A549 (cell line): ENCODE measurements at regions not wholly inside any gene's neighbourhood (a gene's known extent, or its start where the extent isn't known, plus 50 kb on each side); places are given as distances from the start of the nearest gene placed in this dataset.

Experiments
- ATAC-seq, 2 experiments: fragments of 200-7000 bp in 1 of 2; fragments of >200 bp in 1 of 2; cut with Nextera tagmentation in 1 of 2; cut with Tn5 transposase in 1 of 2; 3 replicates each; pipeline versions ENCODE4 v1.8.0 to v1.9.1; 2018 to 2020; ENCODE audit warnings: mild to moderate bottlenecking in 1 of 2, moderate library complexity in 1 of 2
- CTCF ChIA-PET: fragments of 300-600 bp; sonication (Branson Sonifier 250); formaldehyde crosslinking; extraction: SDS; loops from one replicate; lab custom pipeline; 2021; ENCODE audit warnings: antibody characterized with exemption, inconsistent platforms; lab: Yijun Ruan, JAX
- POLR2A ChIA-PET: fragments of 350-600 bp; formaldehyde crosslinking; extraction: SDS; loops from one replicate; lab custom pipeline; 2021; ENCODE audit warnings: antibody characterized with exemption, inconsistent platforms; lab: Yijun Ruan, JAX
- DNase-seq, 2 experiments: peaks; one replicate each; pipeline versions ENCODE4 v3.0.0 to v3.0.0-alpha.2; 2011 to 2016; ENCODE audit warnings: low read depth in 1 of 2, low spot score in 1 of 2
- FAIRE-seq: peaks from 2 replicates; lab custom pipeline; 2011; peaks lifted over from hg19 to GRCh38; lab: Jason Lieb, UNC
- H3K27ac ChIP-seq, 2 experiments: fragments of >200 bp; sonication (Bioruptor Twin); formaldehyde crosslinking; 3 replicates each; pipeline ENCODE4 v1.5.1; 2016 to 2017
- H3K4me1 ChIP-seq: fragments of >200 bp; sonication (Bioruptor Twin); formaldehyde crosslinking; 3 replicates; pipeline ENCODE4 v1.6.1; 2016
- H3K4me2 ChIP-seq: fragments of >200 bp; sonication (Bioruptor Twin); formaldehyde crosslinking; 3 replicates; pipeline ENCODE4 v1.6.1; 2016
- H3K4me3 ChIP-seq: fragments of >200 bp; sonication (Bioruptor Twin); formaldehyde crosslinking; 3 replicates; pipeline ENCODE4 v1.5.1; 2016
- H3K9me3 ChIP-seq: fragments of >200 bp; sonication (Bioruptor Twin); formaldehyde crosslinking; 3 replicates; pipeline ENCODE4 v1.6.1; 2016
- BHLHE40 ChIP-seq: IDR thresholded peaks from 2 replicates; pipeline ENCODE4 v1.6.1; 2012; ENCODE audit warnings: low read depth, low read length, inconsistent platforms
- CBX8 ChIP-seq: fragments of 200-600 bp; sonication (generic); IDR thresholded peaks from 2 replicates; pipeline ENCODE4 v1.6.1; 2016
- CEBPB ChIP-seq, 2 experiments: fragments of >200 bp in 1 of 2; sonication (Bioruptor Twin) in 1 of 2; formaldehyde crosslinking in 1 of 2; IDR thresholded peaks; 2 replicates each; pipeline ENCODE4 v1.6.1; 2012 to 2016
- CHD2 ChIP-seq: fragments of 150-350 bp; IDR thresholded peaks from 2 replicates; pipeline ENCODE4 v1.6.1; 2014; ENCODE audit warnings: low read length; ENCODE audit not compliant: partially characterized antibody
- CTCF ChIP-seq: fragments of >200 bp; sonication (Bioruptor Twin); formaldehyde crosslinking; IDR thresholded peaks from 3 replicates; pipeline ENCODE4 v1.5.1; 2016
- EHF ChIP-seq: fragments of 250-450 bp; sonication (Bioruptor Pico); IDR thresholded peaks from 2 replicates; pipeline ENCODE4 v1.5.0; 2020; ENCODE audit warnings: mild to moderate bottlenecking
- ELK1 ChIP-seq: fragments of 150-350 bp; IDR thresholded peaks from 2 replicates; pipeline ENCODE4 v1.6.1; 2014; ENCODE audit warnings: low read depth, mild to moderate bottlenecking, low read length
- HDAC2 ChIP-seq: fragments of 200-600 bp; sonication (generic); IDR thresholded peaks from 2 replicates; pipeline ENCODE4 v1.6.1; 2016
- HES2 ChIP-seq: fragments of >200 bp; sonication (Bioruptor Twin); formaldehyde crosslinking; IDR thresholded peaks from 2 replicates; pipeline ENCODE4 v1.6.1; 2016
- HEYL ChIP-seq: fragments of 250-450 bp; sonication (Bioruptor Pico); IDR thresholded peaks from 2 replicates; pipeline ENCODE4 v1.8.0; 2021; ENCODE audit warnings: mild to moderate bottlenecking, moderate library complexity
- HOXB5 ChIP-seq: fragments of 250-450 bp; sonication (Bioruptor Pico); IDR thresholded peaks from 2 replicates; pipeline ENCODE4 v1.5.0; 2020; ENCODE audit warnings: mild to moderate bottlenecking, moderate library complexity
- KDM5A ChIP-seq: fragments of 200-600 bp; sonication (generic); IDR thresholded peaks from 2 replicates; pipeline ENCODE4 v1.6.1; 2016; ENCODE audit warnings: antibody characterized with exemption, mild to moderate bottlenecking
- PBX3 ChIP-seq: IDR thresholded peaks from 2 replicates; pipeline ENCODE4 v1.6.1; 2012
- RARB ChIP-seq: fragments of 250-450 bp; sonication (Bioruptor Pico); IDR thresholded peaks from 2 replicates; pipeline ENCODE4 v1.8.0; 2021; ENCODE audit warnings: mild to moderate bottlenecking, moderate library complexity
- REST ChIP-seq: fragments of 200-600 bp; sonication (generic); IDR thresholded peaks from 2 replicates; pipeline ENCODE4 v1.6.1; 2016; ENCODE audit warnings: antibody characterized with exemption, mild to moderate bottlenecking, moderate library complexity
- SMC3 ChIP-seq: fragments of >200 bp; sonication (Bioruptor Twin); formaldehyde crosslinking; IDR thresholded peaks from 3 replicates; pipeline ENCODE4 v1.6.1; 2018; ENCODE audit warnings: inconsistent platforms
- USF2 ChIP-seq: fragments of 450-650 bp; IDR thresholded peaks from 2 replicates; pipeline ENCODE4 v1.6.1; 2014; ENCODE audit warnings: antibody characterized with exemption
- ZC3H11A ChIP-seq: fragments of 450-650 bp; IDR thresholded peaks from 2 replicates; pipeline ENCODE4 v1.6.1; 2014; ENCODE audit warnings: antibody characterized with exemption, mild to moderate bottlenecking
- ZNF302 ChIP-seq: fragments of 250-450 bp; sonication (Bioruptor Pico); IDR thresholded peaks from 2 replicates; pipeline ENCODE4 v1.9.0; 2021; ENCODE audit warnings: inconsistent platforms, mild to moderate bottlenecking, moderate library complexity
- WGBS: methylation state at CpG from one replicate; pipeline ENCODE4 v1.1.6; 2017; ENCODE audit errors: missing lambda C conversion rate; 5-methylcytosine and 5-hydroxymethylcytosine counted together

- FAIRE-seq (no peak), ATAC-seq (no peak)
- Histone ChIP-seq H3K9me3 (no peaks in the 10 kb centered on the region), H3K4me2 (no peak overlapping the region), H3K4me3 (no peak overlapping the region), H3K4me1 (no peaks in the 10 kb centered on the region)
- TF ChIP-seq ZNF302 (no peak), REST (no peak), USF2 (no peak), EHF (no peak), HEYL (CRISPR knock-in tag) (no peak)
- TF ChIP-seq, all 56 proteins: peak for 0
- H3K27ac ChIP-seq: no peak overlapping the region
- no peak for DNase-seq
- ChIA-PET POLR2A (no interaction called here), CTCF (no interaction called here)
- 34% methylated on average over 2 of the region's 2 CpGs for WGBS
These were observed 201.2 kb upstream of the NPY start for GRCh38 chr7:24082826-24083225.

GRCh38 chr7:24102988-24103387, 181.0 kb upstream of the NPY start:
- TF ChIP-seq HES2 (no peak), CTCF (no peak), SMC3 (no peak), CBX8 (no peak), CEBPB (IDR thresholded peaks at IDR 0.05) (no peak), RARB (CRISPR knock-in tag) (no peak), PBX3 (no peak), CHD2 (no peak), KDM5A (no peak), HDAC2 (no peak), HOXB5 (CRISPR knock-in tag) (no peak), BHLHE40 (no peak), ZC3H11A (no peak), ELK1 (no peak)
- no peaks in the 10 kb centered on the region for H3K4me1 ChIP-seq
- FAIRE-seq (no peak), ATAC-seq (no peak), DNase-seq (no peak)
- no peak overlapping the region for H3K4me2 ChIP-seq
- H3K9me3 ChIP-seq: no peaks in the 10 kb centered on the region
- ChIA-PET POLR2A (no interaction called here), CTCF (no interaction called here)
- H3K27ac ChIP-seq: no peak overlapping the region
- H3K4me3 ChIP-seq: no peak overlapping the region
